HCT116 (cell line): ENCODE measurements at regions not wholly inside any gene's neighbourhood (a gene's known extent, or its start where the extent isn't known, plus 50 kb on each side); places are given as distances from the start of the nearest gene placed in this dataset.

Experiments
- ATAC-seq: fragments of 200-7000 bp; cut with Tn5 transposase; 2 replicates; pipeline ENCODE4 v1.9.1; 2020; ENCODE audit warnings: mild to moderate bottlenecking, moderate library complexity
- BruUV-seq: library from RNA; stranded (reverse); fragments of 400-500 nt; replicated peaks from 2 replicates; lab custom pipeline; 2021; lab: Mats Ljungman, UMichigan
- CTCF ChIA-PET: fragments of 300-600 bp; sonication (Branson Sonifier 250); formaldehyde crosslinking; loops from one replicate; lab custom pipeline; 2021; ENCODE audit warnings: antibody characterized with exemption; lab: Charles Lee
- POLR2A ChIA-PET: fragments of 300-600, 350-600 bp; sonication (Branson Sonifier 250); formaldehyde crosslinking; loops from one replicate; lab custom pipeline; 2021; ENCODE audit warnings: antibody characterized with exemption; lab: Charles Lee
- RAD21 ChIA-PET, 2 experiments: fragments of 300-600 bp; sonication (Branson Sonifier 250); formaldehyde crosslinking; loops; one replicate each; lab custom pipeline; 2023; ENCODE audit warnings: low total read pairs in 2 of 2; ENCODE audit not compliant: uncharacterized antibody in 2 of 2, unreplicated experiment in 2 of 2, low non-redundant PET in 1 of 2; lab: Charles Lee
- DNase-seq: peaks from one replicate; pipeline ENCODE4 v3.0.0-alpha.2; 2010; ENCODE audit warnings: low read depth, low spot score
- H2AFZ ChIP-seq: fragments of 200-600 bp; shearing (Covaris generic), sonication (generic); 2 replicates; pipeline ENCODE4 v1.6.1; 2017; ENCODE audit warnings: low read depth, mixed run types, mixed read lengths, antibody characterized with exemption, low read length; ENCODE audit not compliant: poor library complexity, severe bottlenecking
- H3K27ac ChIP-seq: 2 replicates; pipeline ENCODE4 v1.5.1; 2012; ENCODE audit warnings: low read depth, low read length
- H3K27me3 ChIP-seq: fragments of 200-600 bp; sonication (generic); 2 replicates; pipeline ENCODE4 v1.6.1; 2016; ENCODE audit warnings: mixed run types, low read length, mixed read lengths; ENCODE audit not compliant: insufficient read depth
- H3K36me3 ChIP-seq, 2 experiments: fragments of 200-500 bp in 1 of 2; fragments of 200-600 bp in 1 of 2; sonication (Bioruptor generic) in 1 of 2; sonication (generic) in 1 of 2; 2 replicates each; pipeline versions ENCODE4 v1.5.1 to v1.6.1; 2014 to 2016; ENCODE audit warnings: low read length in 2 of 2, inconsistent platforms in 1 of 2, mixed read lengths in 1 of 2, mixed run types in 1 of 2; ENCODE audit not compliant: insufficient read depth in 2 of 2, control insufficient read depth in 1 of 2
- H3K4me1 ChIP-seq, 2 experiments: fragments of 200-600 bp in 1 of 2; sonication (generic) in 1 of 2; 2 replicates each; pipeline versions ENCODE4 v1.5.1 to v1.6.1; 2012 to 2017; ENCODE audit warnings: low read length in 2 of 2, inconsistent platforms in 1 of 2, mild to moderate bottlenecking in 1 of 2, mixed read lengths in 1 of 2, mixed run types in 1 of 2, moderate library complexity in 1 of 2; ENCODE audit not compliant: insufficient read depth in 2 of 2, control insufficient read depth in 1 of 2
- H3K4me2 ChIP-seq: fragments of 200-600 bp; sonication (generic); 2 replicates; pipeline ENCODE4 v1.6.1; 2017; ENCODE audit warnings: mixed run types, low read length, mixed read lengths
- H3K4me3 ChIP-seq, 2 experiments: fragments of 200-600 bp in 1 of 2; sonication (generic) in 1 of 2; replicated peaks in 1 of 2; 2 replicates each; pipeline ENCODE4 v1.5.1; 2011 to 2016; ENCODE audit warnings: low read length in 2 of 2, control low read depth in 1 of 2, low read depth in 1 of 2, mild to moderate bottlenecking in 1 of 2, mixed read lengths in 1 of 2, mixed run types in 1 of 2
- H3K79me2 ChIP-seq: fragments of 200-600 bp; sonication (generic); 2 replicates; pipeline ENCODE4 v1.6.1; 2017; ENCODE audit warnings: mild to moderate bottlenecking, mixed run types, low read length, moderate library complexity, mixed read lengths; ENCODE audit not compliant: insufficient read depth
- H3K9ac ChIP-seq: fragments of 200-600 bp; sonication (generic); 2 replicates; pipeline ENCODE4 v1.6.1; 2016; ENCODE audit warnings: low read length, mixed read lengths
- H3K9me2 ChIP-seq: fragments of 200-600 bp; sonication (generic), shearing (Covaris generic); 2 replicates; pipeline ENCODE4 v1.6.1; 2017; ENCODE audit warnings: mixed run types, mild to moderate bottlenecking, moderate library complexity; ENCODE audit not compliant: insufficient read depth
- H3K9me3 ChIP-seq, 2 experiments: fragments of 200-500 bp in 1 of 2; fragments of 200-600 bp in 1 of 2; sonication (Bioruptor generic) in 1 of 2; sonication (generic) in 1 of 2; 2 replicates each; pipeline ENCODE4 v1.6.1; 2014 to 2017; ENCODE audit warnings: low read length in 2 of 2, mixed read lengths in 2 of 2, inconsistent platforms in 1 of 2, low read depth in 1 of 2, mild to moderate bottlenecking in 1 of 2, mixed run types in 1 of 2, moderate library complexity in 1 of 2; ENCODE audit not compliant: control insufficient read depth in 1 of 2, insufficient read depth in 1 of 2
- H4K20me1 ChIP-seq: fragments of 200-600 bp; sonication (generic), shearing (Covaris generic); 2 replicates; pipeline ENCODE4 v1.6.1; 2017; ENCODE audit warnings: mixed run types, mild to moderate bottlenecking, moderate library complexity; ENCODE audit not compliant: insufficient read depth
- CBX3 ChIP-seq: IDR thresholded peaks from 2 replicates; pipeline ENCODE4 v1.6.1; 2012; ENCODE audit warnings: low read depth
- CEBPB ChIP-seq: IDR thresholded peaks from 2 replicates; pipeline ENCODE4 v1.6.1; 2012; ENCODE audit warnings: low read depth
- EGR1 ChIP-seq: IDR thresholded peaks from 2 replicates; pipeline ENCODE4 v1.6.1; 2012; ENCODE audit warnings: low read depth
- EZH2phosphoT487 ChIP-seq: fragments of 200-600 bp; IDR thresholded peaks from 2 replicates; pipeline ENCODE4 v1.6.1; 2018; ENCODE audit warnings: antibody characterized with exemption, borderline replicate concordance
- FOSL1 ChIP-seq: IDR thresholded peaks from 2 replicates; pipeline ENCODE4 v1.6.1; 2012; ENCODE audit warnings: low read depth
- POLR2A ChIP-seq: IDR thresholded peaks from 2 replicates; pipeline ENCODE4 v1.7.0; 2011; ENCODE audit warnings: borderline replicate concordance; ENCODE audit not compliant: insufficient read depth, insufficient read length; ENCODE audit errors: extremely low read depth
- POLR2AphosphoS5 ChIP-seq: IDR thresholded peaks from 2 replicates; pipeline ENCODE4 v1.6.1; 2011; ENCODE audit warnings: mild to moderate bottlenecking, low read depth, low read length, moderate library complexity
- RAD21 ChIP-seq: IDR thresholded peaks from 2 replicates; pipeline ENCODE4 v1.6.1; 2012; ENCODE audit warnings: low read depth, mild to moderate bottlenecking
- SIN3A ChIP-seq: IDR thresholded peaks from 2 replicates; pipeline ENCODE4 v1.6.1; 2012; ENCODE audit warnings: low read depth
- SRF ChIP-seq: IDR thresholded peaks from 2 replicates; pipeline ENCODE4 v1.6.1; 2012; ENCODE audit warnings: low read depth
- TCF7L2 ChIP-seq: IDR thresholded peaks from 2 replicates; pipeline ENCODE4 v1.7.0; 2011; ENCODE audit warnings: borderline replicate concordance, inconsistent platforms; ENCODE audit not compliant: insufficient read depth, insufficient read length; ENCODE audit errors: extremely low read depth
- YY1 ChIP-seq: IDR thresholded peaks from 2 replicates; pipeline ENCODE4 v1.6.1; 2011; ENCODE audit warnings: low read length, low read depth, moderate library complexity, mild to moderate bottlenecking; ENCODE audit not compliant: insufficient replicate concordance; ENCODE audit errors: extremely low read depth
- ZNF274 ChIP-seq: fragments of 200-500 bp; sonication (Bioruptor generic); IDR thresholded peaks from 2 replicates; pipeline ENCODE4 v1.6.1; 2014; ENCODE audit warnings: mild to moderate bottlenecking, low read depth, low read length, inconsistent platforms
- intact Hi-C: fragments of 100-400 bp; cut with micrococcal nuclease; formaldehyde crosslinking; loops from 2 replicates; pipeline ENCODE4 v1.10.0; 2022
- TF ChIP-seq, protein P1 (sequence below): IDR thresholded peaks from 2 replicates; pipeline ENCODE4 v1.6.1; 2012
- TF ChIP-seq, protein P2 (sequence below), 3 experiments: fragments of 200-600 bp in 1 of 3; sonication (generic) in 1 of 3; IDR thresholded peaks in 2 of 3; conservative IDR thresholded peaks in 1 of 3; 2 replicates each; pipeline ENCODE4 v1.5.1; 2012 to 2017; ENCODE audit warnings: low read depth in 2 of 3, low read length in 2 of 3, antibody characterized with exemption in 1 of 3, borderline replicate concordance in 1 of 3, control low read depth in 1 of 3, mild to moderate bottlenecking in 1 of 3, mixed read lengths in 1 of 3, mixed run types in 1 of 3, moderate library complexity in 1 of 3; ENCODE audit not compliant: insufficient read depth in 1 of 3
- TF ChIP-seq, protein P3 (sequence below): IDR thresholded peaks from 2 replicates; pipeline ENCODE4 v1.6.1; 2012; ENCODE audit warnings: low read depth

DNA sequence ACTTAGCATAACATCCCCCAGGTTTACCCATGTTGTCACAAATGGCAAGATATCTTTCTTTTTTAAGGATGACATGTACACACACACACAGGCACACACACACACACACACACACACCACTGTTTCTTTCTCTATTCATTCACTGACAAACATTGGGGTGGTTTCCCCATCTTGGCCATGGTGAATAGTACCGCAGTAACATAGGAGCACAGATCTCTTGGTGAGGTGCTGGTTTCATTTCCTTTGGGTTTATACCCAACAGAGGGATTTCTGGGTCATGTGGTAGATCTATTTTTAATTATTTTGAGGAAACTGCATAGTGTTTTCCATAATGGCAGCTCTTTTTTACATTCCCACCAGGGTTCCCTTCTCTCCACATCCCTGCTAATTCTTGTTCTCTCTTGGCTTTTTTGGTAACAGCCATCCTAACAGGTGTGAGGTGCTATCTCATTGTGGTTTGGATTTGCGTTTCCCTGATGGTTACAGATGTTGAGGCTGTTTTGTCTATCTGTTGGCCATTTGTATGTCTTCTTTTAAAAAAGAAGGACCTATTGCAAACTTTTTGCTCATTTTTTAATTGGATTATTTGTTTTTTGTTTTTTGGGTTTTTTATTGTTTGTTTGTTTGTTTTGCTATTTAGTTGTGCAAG is 251.7 kb upstream of the IRS2 start:
- RAD21 ChIA-PET: no interaction called here
- Histone ChIP-seq H2AFZ (no peak overlapping the region), H3K9me2 (no peaks in the 10 kb centered on the region), H4K20me1 (no peaks in the 10 kb centered on the region), H3K9ac (no peak overlapping the region), H3K9me3 (no peaks in the 10 kb centered on the region), H3K4me2 (no peak overlapping the region), H3K27ac (no peak overlapping the region), H3K27me3 (no peaks in the 10 kb centered on the region), H3K36me3 (no peaks in the 10 kb centered on the region), H3K79me2 (no peaks in the 10 kb centered on the region), H3K4me3 (no peak overlapping the region), H3K4me1 (no peaks in the 10 kb centered on the region)
- intact Hi-C loops: no loop called here
- BruUV-seq: no TSS peak
- POLR2A ChIA-PET: no interaction called here
- CTCF ChIA-PET: no interaction called here
- ATAC-seq (no peak), DNase-seq (no peak)
- TF ChIP-seq RAD21 (no peak), POLR2A (no peak), ZNF274 (no peak), CBX3 (no peak), EGR1 (no peak), POLR2AphosphoS5 (no peak), EZH2phosphoT487 (no peak), TCF7L2 (no peak), SRF (no peak), CEBPB (no peak), SIN3A (no peak), FOSL1 (no peak), YY1 (no peak)
- TF ChIP-seq, protein P1, sequence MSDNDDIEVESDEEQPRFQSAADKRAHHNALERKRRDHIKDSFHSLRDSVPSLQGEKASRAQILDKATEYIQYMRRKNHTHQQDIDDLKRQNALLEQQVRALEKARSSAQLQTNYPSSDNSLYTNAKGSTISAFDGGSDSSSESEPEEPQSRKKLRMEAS: no peak
- TF ChIP-seq, protein P2, sequence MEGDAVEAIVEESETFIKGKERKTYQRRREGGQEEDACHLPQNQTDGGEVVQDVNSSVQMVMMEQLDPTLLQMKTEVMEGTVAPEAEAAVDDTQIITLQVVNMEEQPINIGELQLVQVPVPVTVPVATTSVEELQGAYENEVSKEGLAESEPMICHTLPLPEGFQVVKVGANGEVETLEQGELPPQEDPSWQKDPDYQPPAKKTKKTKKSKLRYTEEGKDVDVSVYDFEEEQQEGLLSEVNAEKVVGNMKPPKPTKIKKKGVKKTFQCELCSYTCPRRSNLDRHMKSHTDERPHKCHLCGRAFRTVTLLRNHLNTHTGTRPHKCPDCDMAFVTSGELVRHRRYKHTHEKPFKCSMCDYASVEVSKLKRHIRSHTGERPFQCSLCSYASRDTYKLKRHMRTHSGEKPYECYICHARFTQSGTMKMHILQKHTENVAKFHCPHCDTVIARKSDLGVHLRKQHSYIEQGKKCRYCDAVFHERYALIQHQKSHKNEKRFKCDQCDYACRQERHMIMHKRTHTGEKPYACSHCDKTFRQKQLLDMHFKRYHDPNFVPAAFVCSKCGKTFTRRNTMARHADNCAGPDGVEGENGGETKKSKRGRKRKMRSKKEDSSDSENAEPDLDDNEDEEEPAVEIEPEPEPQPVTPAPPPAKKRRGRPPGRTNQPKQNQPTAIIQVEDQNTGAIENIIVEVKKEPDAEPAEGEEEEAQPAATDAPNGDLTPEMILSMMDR (IDR thresholded peaks at IDR 0.05 in 2 of 3, conservative IDR thresholded peaks at IDR 0.05 in 1 of 3; ENCODE audit: borderline replicate concordance in 1 of 3, insufficient read depth in 1 of 3, low read depth in 2 of 3, low read length in 2 of 3): no peak
- TF ChIP-seq, protein P3, sequence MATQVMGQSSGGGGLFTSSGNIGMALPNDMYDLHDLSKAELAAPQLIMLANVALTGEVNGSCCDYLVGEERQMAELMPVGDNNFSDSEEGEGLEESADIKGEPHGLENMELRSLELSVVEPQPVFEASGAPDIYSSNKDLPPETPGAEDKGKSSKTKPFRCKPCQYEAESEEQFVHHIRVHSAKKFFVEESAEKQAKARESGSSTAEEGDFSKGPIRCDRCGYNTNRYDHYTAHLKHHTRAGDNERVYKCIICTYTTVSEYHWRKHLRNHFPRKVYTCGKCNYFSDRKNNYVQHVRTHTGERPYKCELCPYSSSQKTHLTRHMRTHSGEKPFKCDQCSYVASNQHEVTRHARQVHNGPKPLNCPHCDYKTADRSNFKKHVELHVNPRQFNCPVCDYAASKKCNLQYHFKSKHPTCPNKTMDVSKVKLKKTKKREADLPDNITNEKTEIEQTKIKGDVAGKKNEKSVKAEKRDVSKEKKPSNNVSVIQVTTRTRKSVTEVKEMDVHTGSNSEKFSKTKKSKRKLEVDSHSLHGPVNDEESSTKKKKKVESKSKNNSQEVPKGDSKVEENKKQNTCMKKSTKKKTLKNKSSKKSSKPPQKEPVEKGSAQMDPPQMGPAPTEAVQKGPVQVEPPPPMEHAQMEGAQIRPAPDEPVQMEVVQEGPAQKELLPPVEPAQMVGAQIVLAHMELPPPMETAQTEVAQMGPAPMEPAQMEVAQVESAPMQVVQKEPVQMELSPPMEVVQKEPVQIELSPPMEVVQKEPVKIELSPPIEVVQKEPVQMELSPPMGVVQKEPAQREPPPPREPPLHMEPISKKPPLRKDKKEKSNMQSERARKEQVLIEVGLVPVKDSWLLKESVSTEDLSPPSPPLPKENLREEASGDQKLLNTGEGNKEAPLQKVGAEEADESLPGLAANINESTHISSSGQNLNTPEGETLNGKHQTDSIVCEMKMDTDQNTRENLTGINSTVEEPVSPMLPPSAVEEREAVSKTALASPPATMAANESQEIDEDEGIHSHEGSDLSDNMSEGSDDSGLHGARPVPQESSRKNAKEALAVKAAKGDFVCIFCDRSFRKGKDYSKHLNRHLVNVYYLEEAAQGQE: no peak
